ENCODE measurements at regions not wholly inside any gene's neighbourhood (a gene's known extent, or its start where the extent isn't known, plus 50 kb on each side); places are given as distances from the start of the nearest gene placed in this dataset.
A peak's percentile ranks its signal among the peaks of the same experiment; 100 is the strongest.

- no peak for DNase-seq (ENCODE audit: low read depth)
- no peak overlapping the region for H3K4me3 ChIP-seq (ENCODE audit: low read depth, low read length)
- TF ChIP-seq CTCF (conservative IDR thresholded peaks at IDR 0.05; ENCODE audit: low read depth, low read length): no peak
These were observed 65.5 kb upstream of the BEGAIN start for GRCh38 chr14:100652744-100653143.

GRCh38 chr14:100653409-100653808 lies 66.2 kb upstream of the BEGAIN start:
- no peak for DNase-seq (ENCODE audit: low read depth)
- peak; percentile 49 for TF ChIP-seq CTCF (conservative IDR thresholded peaks at IDR 0.05; ENCODE audit: low read depth, low read length)
- no peak overlapping the region for H3K4me3 ChIP-seq (ENCODE audit: low read depth, low read length)

- TF ChIP-seq CTCF (conservative IDR thresholded peaks at IDR 0.05; ENCODE audit: low read depth, low read length): no peak
- no peak for DNase-seq (ENCODE audit: low read depth)
- no peak overlapping the region for H3K4me3 ChIP-seq (ENCODE audit: low read depth, low read length)
These were observed 67.0 kb upstream of the BEGAIN start for GRCh38 chr14:100654025-100654813.

GRCh38 chr14:100654814-100655740 lies 67.9 kb upstream of the BEGAIN start:
- TF ChIP-seq CTCF (conservative IDR thresholded peaks at IDR 0.05; ENCODE audit: low read depth, low read length): peak; percentile 72
- H3K4me3 ChIP-seq (ENCODE audit: low read depth, low read length): no peak overlapping the region
- DNase-seq (ENCODE audit: low read depth): no peak

GRCh38 chr14:100655741-100656085 lies 68.5 kb upstream of the BEGAIN start:
- TF ChIP-seq CTCF (conservative IDR thresholded peaks at IDR 0.05; ENCODE audit: low read depth, low read length): no peak
- DNase-seq (ENCODE audit: low read depth): no peak
- no peak overlapping the region for H3K4me3 ChIP-seq (ENCODE audit: low read depth, low read length)

- no peak overlapping the region for H3K4me3 ChIP-seq (ENCODE audit: low read depth, low read length)
- no peak for DNase-seq (ENCODE audit: low read depth)
- TF ChIP-seq CTCF (conservative IDR thresholded peaks at IDR 0.05; ENCODE audit: low read depth, low read length): no peak
These were observed 69.7 kb upstream of the DLK1 start for GRCh38 chr14:100656996-100657395.
